Suprapubic skin (tissue), 4 donors: ENCODE measurements at regions not wholly inside any gene's neighbourhood (a gene's known extent, or its start where the extent isn't known, plus 50 kb on each side); places are given as distances from the start of the nearest gene placed in this dataset.
"Not testable (repeated sequence)": the region's sequence is repeated elsewhere in the genome, so short reads cannot be mapped to it uniquely, and the experiment has no call there.

ENCODE experiments used
- DNase-seq, 2 donors: peaks; one replicate each; pipeline ENCODE4 v3.0.0-alpha.2; 2019; ENCODE audit warnings: low spot score in 2 of 2
- H3K27ac ChIP-seq: fragments of 200-600 bp; sonication (generic); one replicate; pipeline ENCODE4 v1.5.1; 2019
- H3K27me3 ChIP-seq: fragments of 200-600 bp; sonication (generic); one replicate; pipeline ENCODE4 v1.5.1; 2019
- H3K36me3 ChIP-seq: fragments of 200-600 bp; sonication (generic); one replicate; pipeline ENCODE4 v1.5.1; 2019
- H3K4me1 ChIP-seq: fragments of 200-600 bp; sonication (generic); one replicate; pipeline ENCODE4 v1.5.1; 2019
- H3K4me3 ChIP-seq: fragments of 200-600 bp; sonication (generic); one replicate; pipeline ENCODE4 v1.5.1; 2019; ENCODE audit warnings: mild to moderate bottlenecking
- H3K9me3 ChIP-seq: fragments of 200-600 bp; sonication (generic); one replicate; pipeline ENCODE4 v1.5.1; 2019
- CTCF ChIP-seq, 2 donors: fragments of 200-600 bp in 1 of 2; fragments of 450-650 bp in 1 of 2; sonication (generic) in 1 of 2; IDR thresholded peaks; one replicate each; pipeline ENCODE4 v1.5.1; 2016 to 2019; ENCODE audit warnings: antibody characterized with exemption in 2 of 2, mild to moderate bottlenecking in 1 of 2, moderate library complexity in 1 of 2
- EP300 ChIP-seq: sonication (generic); formaldehyde crosslinking; IDR thresholded peaks from one replicate; pipeline ENCODE4 v1.6.1; 2017; ENCODE audit warnings: antibody characterized with exemption
- POLR2A ChIP-seq, 2 donors: fragments of 450-650 bp; IDR thresholded peaks; one replicate each; pipeline ENCODE4 v1.6.1; 2017; ENCODE audit warnings: antibody characterized with exemption in 2 of 2, mild to moderate bottlenecking in 2 of 2, moderate library complexity in 2 of 2
- POLR2AphosphoS5 ChIP-seq, 3 donors: sonication (generic); formaldehyde crosslinking; IDR thresholded peaks; one replicate each; pipeline ENCODE4 v1.6.1; 2017; ENCODE audit warnings: antibody characterized with exemption in 3 of 3
- WGBS: methylation state at CpG from one replicate; pipeline ENCODE4 v1.1.5; 2018; 5-methylcytosine and 5-hydroxymethylcytosine counted together

- Histone ChIP-seq H3K36me3 (no peaks in the 10 kb centered on the region), H3K4me1 (no peaks in the 10 kb centered on the region), H3K27ac (no peak overlapping the region), H3K4me3 (no peak overlapping the region), H3K27me3 (no peaks in the 10 kb centered on the region), H3K9me3 (no peaks in the 10 kb centered on the region)
- DNase-seq, result no peak
- TF ChIP-seq POLR2AphosphoS5 (IDR thresholded peaks at IDR 0.05) (no peak), EP300 (no peak)
- 93% methylated on average over 4 of the region's 4 CpGs for WGBS
These were observed 285.1 kb upstream of the DCN start for GRCh38 chr12:91467686-91468085.

DNA sequence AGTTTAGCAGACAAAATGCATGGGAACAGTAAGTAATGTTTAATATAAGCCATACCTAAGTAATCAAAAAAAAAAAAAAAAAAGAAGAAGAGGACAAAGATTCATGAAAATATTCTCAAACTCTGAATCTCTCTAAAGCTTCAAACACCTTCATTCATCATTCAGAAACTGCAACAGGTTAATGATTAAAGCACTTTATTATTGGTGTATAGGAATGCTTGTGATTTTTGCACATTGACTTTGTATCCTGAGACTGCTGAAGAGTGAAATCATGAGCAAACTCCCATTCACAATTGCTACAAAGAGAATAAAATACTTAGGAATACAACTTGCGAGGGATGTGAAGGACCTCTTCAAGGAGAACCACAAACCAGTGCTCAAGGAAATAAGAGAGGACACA is 278.4 kb upstream of the DCN start:
- no peak for DNase-seq
- Histone ChIP-seq H3K4me1 (no peaks in the 10 kb centered on the region), H3K27ac (no peak overlapping the region), H3K9me3 (no peaks in the 10 kb centered on the region), H3K4me3 (no peak overlapping the region), H3K27me3 (no peaks in the 10 kb centered on the region), H3K36me3 (no peaks in the 10 kb centered on the region)
- TF ChIP-seq POLR2AphosphoS5 (IDR thresholded peaks at IDR 0.05) (no peak), CTCF (IDR thresholded peaks at IDR 0.05) (no peak), EP300 (no peak), POLR2A (IDR thresholded peaks at IDR 0.05) (no peak)
- WGBS, result 97% methylated on average over 1 of the region's 1 CpG

DNA sequence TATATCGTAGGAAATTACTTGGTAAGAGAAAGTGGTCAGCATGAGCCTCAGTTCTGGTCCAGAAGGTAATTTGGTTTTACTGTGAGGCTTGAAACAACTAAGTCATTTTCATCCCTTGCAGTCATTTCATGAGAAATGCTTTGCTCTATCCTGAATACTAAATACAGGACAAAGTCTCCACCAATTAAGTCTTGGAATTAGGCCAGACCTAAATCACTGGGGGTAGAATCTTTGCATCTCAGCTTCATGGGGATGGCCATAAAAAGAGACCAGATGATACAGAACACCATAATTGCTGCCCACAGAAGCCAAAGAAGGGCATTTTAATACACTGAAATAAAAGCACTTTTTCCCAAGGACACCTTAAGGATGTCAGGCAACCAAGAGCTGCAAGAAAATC is 277.9 kb upstream of the DCN start:
- no peaks in the 10 kb centered on the region for H3K4me1 ChIP-seq
- no peak for TF ChIP-seq CTCF (IDR thresholded peaks at IDR 0.05)
- TF ChIP-seq POLR2AphosphoS5 (IDR thresholded peaks at IDR 0.05), result no peak
- TF ChIP-seq EP300, result no peak
- TF ChIP-seq POLR2A (IDR thresholded peaks at IDR 0.05), result no peak
- H3K27ac ChIP-seq, result no peak overlapping the region
- H3K4me3 ChIP-seq, result no peak overlapping the region
- WGBS, result 84% methylated on average over 1 of the region's 1 CpG
- no peak for DNase-seq
- H3K36me3 ChIP-seq, result no peaks in the 10 kb centered on the region
- H3K27me3 ChIP-seq, result no peaks in the 10 kb centered on the region
- H3K9me3 ChIP-seq, result no peaks in the 10 kb centered on the region

DNA sequence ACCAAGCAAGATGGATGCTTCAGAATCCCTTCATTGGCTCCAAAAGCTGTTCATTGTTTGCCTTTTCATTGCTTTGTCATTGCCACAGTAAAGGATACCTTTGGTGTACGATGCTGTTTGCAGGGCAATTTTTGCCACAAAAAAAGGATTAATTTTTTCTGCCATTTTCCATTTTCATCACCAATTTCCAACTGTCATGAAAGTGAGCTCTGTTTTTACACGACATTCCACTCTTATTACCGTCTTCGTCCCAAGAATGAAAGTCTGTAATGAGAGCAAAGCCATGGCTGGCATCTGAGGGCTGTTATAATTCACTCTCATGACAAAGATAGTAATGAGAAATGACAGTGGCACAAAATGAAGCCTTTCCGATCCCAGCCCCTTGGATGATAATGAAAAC is 272.7 kb upstream of the DCN start:
- no peaks in the 10 kb centered on the region for H3K27me3 ChIP-seq
- no peak overlapping the region for H3K27ac ChIP-seq
- H3K9me3 ChIP-seq, result no peaks in the 10 kb centered on the region
- H3K4me1 ChIP-seq, result no peaks in the 10 kb centered on the region
- WGBS, result 68% methylated on average over 5 of the region's 5 CpGs
- no peak for DNase-seq
- TF ChIP-seq CTCF (IDR thresholded peaks at IDR 0.05) (no peak), POLR2A (IDR thresholded peaks at IDR 0.05) (no peak), EP300 (no peak), POLR2AphosphoS5 (IDR thresholded peaks at IDR 0.05) (no peak)
- H3K36me3 ChIP-seq, result no peaks in the 10 kb centered on the region
- H3K4me3 ChIP-seq, result no peak overlapping the region

DNA sequence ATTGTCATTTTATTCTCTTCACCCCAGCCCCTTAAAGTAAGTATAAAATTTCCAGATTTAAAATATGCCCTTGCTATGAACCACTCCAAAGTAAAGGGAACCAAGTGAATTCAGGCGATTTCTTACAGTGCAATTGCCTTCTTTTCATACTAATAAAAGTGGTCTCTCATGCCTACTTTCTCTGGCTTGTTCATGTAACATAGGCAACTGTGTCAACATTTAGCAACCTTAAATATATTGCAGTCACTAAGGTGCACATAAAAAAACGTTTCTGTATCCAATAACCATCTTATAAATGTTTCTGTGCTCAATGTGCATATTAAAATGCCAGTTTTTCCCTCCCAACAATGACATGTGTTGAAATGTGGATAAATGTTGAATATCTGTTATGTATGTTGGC is 271.6 kb upstream of the DCN start:
- DNase-seq, result no peak
- H3K36me3 ChIP-seq, result no peaks in the 10 kb centered on the region
- no peaks in the 10 kb centered on the region for H3K27me3 ChIP-seq
- H3K9me3 ChIP-seq, result no peaks in the 10 kb centered on the region
- no peak overlapping the region for H3K27ac ChIP-seq
- TF ChIP-seq POLR2A (IDR thresholded peaks at IDR 0.05) (no peak), EP300 (no peak)
- no peak overlapping the region for H3K4me3 ChIP-seq
- WGBS, result 63% methylated on average over 2 of the region's 2 CpGs
- no peaks in the 10 kb centered on the region for H3K4me1 ChIP-seq

DNA sequence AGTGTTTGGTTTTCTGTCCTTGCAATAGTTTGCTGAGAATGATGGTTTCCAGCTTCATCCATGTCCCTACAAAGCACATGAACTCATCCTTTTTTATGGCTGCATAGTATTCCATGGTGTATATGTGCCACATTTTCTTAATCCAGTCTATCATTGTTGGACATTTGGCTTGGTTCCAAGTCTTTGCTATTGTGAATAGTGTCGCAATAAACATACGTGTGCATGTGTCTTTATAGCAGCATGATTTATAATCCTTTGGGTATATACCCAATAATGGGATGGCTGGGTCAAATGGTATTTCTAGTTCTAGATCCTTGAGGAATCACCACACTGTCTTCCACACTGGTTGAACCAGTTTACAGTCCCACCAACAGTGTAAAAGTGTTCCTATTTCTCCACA is 269.8 kb upstream of the DCN start:
- not testable (repeated sequence) for H3K27me3 ChIP-seq, H3K4me1 ChIP-seq, H3K27ac ChIP-seq, DNase-seq, H3K36me3 ChIP-seq, H3K9me3 ChIP-seq, H3K4me3 ChIP-seq
- WGBS, result 73% methylated on average over 2 of the region's 2 CpGs
